ENCODE measurements at regions not wholly inside any gene's neighbourhood (a gene's known extent, or its start where the extent isn't known, plus 50 kb on each side); places are given as distances from the start of the nearest gene placed in this dataset.

GRCh38 chr6:48798296-48798695 lies 664.8 kb downstream of the MMUT start:
- H3K27ac Mint-ChIP-seq (ENCODE audit: low read depth, unreplicated experiment) = no peak overlapping the region

GRCh38 chr6:48782225-48782624 lies 671.2 kb upstream of the PTCHD4 start:
- Mint-ChIP-seq H3K27me3 (ENCODE audit: insufficient read depth, unreplicated experiment) (no peaks in the 10 kb centered on the region), H3K4me1 (ENCODE audit: insufficient read depth, unreplicated experiment) (no peaks in the 10 kb centered on the region), H3K27ac (ENCODE audit: low read depth, unreplicated experiment) (no peak overlapping the region), H3K9me3 (ENCODE audit: unreplicated experiment) (peaks cover 12% of the 10 kb centered on the region), H3K36me3 (ENCODE audit: insufficient read depth, unreplicated experiment) (no peaks in the 10 kb centered on the region), H3K4me3 (ENCODE audit: unreplicated experiment) (no peak overlapping the region)
- BruUV-seq (replicated peaks) = no TSS peak
- POLR2A ChIA-PET = no interaction called here
- TF ChIP-seq CTCF (IDR thresholded peaks at IDR 0.05; ENCODE audit: unreplicated experiment) = no peak
- no peak for DNase-seq (ENCODE audit: unreplicated experiment)
- CTCF ChIA-PET = interaction anchor here (0.6 kb wide), 1 partner anchor 150 kb away, joined by 3 read pairs; no protein-coding TSS in a partner anchor
- intact Hi-C loops (cut with micrococcal nuclease) = no loop called here

More at GRCh38 chr6:48798296-48798695, 664.8 kb downstream of the MMUT start:
- Mint-ChIP-seq H3K27me3 (ENCODE audit: insufficient read depth, unreplicated experiment) (no peaks in the 10 kb centered on the region), H3K4me3 (ENCODE audit: unreplicated experiment) (no peak overlapping the region), H3K4me1 (ENCODE audit: insufficient read depth, unreplicated experiment) (no peaks in the 10 kb centered on the region), H3K36me3 (ENCODE audit: insufficient read depth, unreplicated experiment) (no peaks in the 10 kb centered on the region), H3K9me3 (ENCODE audit: unreplicated experiment) (no peaks in the 10 kb centered on the region)
- ChIA-PET CTCF (no interaction called here), POLR2A (no interaction called here)
- no peak for TF ChIP-seq CTCF (IDR thresholded peaks at IDR 0.05; ENCODE audit: unreplicated experiment)
- no peak for DNase-seq (ENCODE audit: unreplicated experiment)
- BruUV-seq (replicated peaks) = no TSS peak
- intact Hi-C loops (cut with micrococcal nuclease) = no loop called here

- H3K9me3 Mint-ChIP-seq (ENCODE audit: unreplicated experiment) = no peaks in the 10 kb centered on the region
- no peak for DNase-seq (ENCODE audit: unreplicated experiment)
- no peaks in the 10 kb centered on the region for H3K27me3 Mint-ChIP-seq (ENCODE audit: insufficient read depth, unreplicated experiment)
- no peak overlapping the region for H3K27ac Mint-ChIP-seq (ENCODE audit: low read depth, unreplicated experiment)
- ChIA-PET POLR2A (no interaction called here), CTCF (no interaction called here)
- no TSS peak for BruUV-seq (replicated peaks)
- H3K4me1 Mint-ChIP-seq (ENCODE audit: insufficient read depth, unreplicated experiment) = no peaks in the 10 kb centered on the region
- H3K4me3 Mint-ChIP-seq (ENCODE audit: unreplicated experiment) = no peak overlapping the region
- TF ChIP-seq CTCF (IDR thresholded peaks at IDR 0.05; ENCODE audit: unreplicated experiment) = no peak
- intact Hi-C loops (cut with micrococcal nuclease) = no loop called here
- no peaks in the 10 kb centered on the region for H3K36me3 Mint-ChIP-seq (ENCODE audit: insufficient read depth, unreplicated experiment)
Observed at GRCh38 chr6:48777411-48777810, 666.4 kb upstream of the PTCHD4 start.

GRCh38 chr6:48775157-48775556 lies 664.2 kb upstream of the PTCHD4 start:
- Mint-ChIP-seq H3K9me3 (ENCODE audit: unreplicated experiment) (no peaks in the 10 kb centered on the region), H3K4me3 (ENCODE audit: unreplicated experiment) (no peak overlapping the region), H3K27me3 (ENCODE audit: insufficient read depth, unreplicated experiment) (no peaks in the 10 kb centered on the region), H3K4me1 (ENCODE audit: insufficient read depth, unreplicated experiment) (no peaks in the 10 kb centered on the region), H3K27ac (ENCODE audit: low read depth, unreplicated experiment) (no peak overlapping the region), H3K36me3 (ENCODE audit: insufficient read depth, unreplicated experiment) (no peaks in the 10 kb centered on the region)
- CTCF ChIA-PET = interaction anchor here (1.2 kb wide), 1 partner anchor 994 kb away, joined by 4 read pairs; no protein-coding TSS in a partner anchor
- TF ChIP-seq CTCF (IDR thresholded peaks at IDR 0.05; ENCODE audit: unreplicated experiment) = no peak
- intact Hi-C loops (cut with micrococcal nuclease) = no loop called here
- no peak for DNase-seq (ENCODE audit: unreplicated experiment)
- BruUV-seq (replicated peaks) = no TSS peak
- POLR2A ChIA-PET = interaction anchor here (0.6 kb wide), 1 partner anchor 831 kb away, joined by 3 read pairs; no protein-coding TSS in a partner anchor

Data from MCF 10A (cell line).